CD4-positive, alpha-beta T cell (primary cell): ENCODE measurements at regions not wholly inside any gene's neighbourhood (a gene's known extent, or its start where the extent isn't known, plus 50 kb on each side); places are given as distances from the start of the nearest gene placed in this dataset.

Experiments used
- ATAC-seq: fragments of 200-7000 bp; cut with Tn5 transposase; one replicate; pipeline ENCODE4 v1.10.0; 2022; ENCODE audit warnings: mild to moderate bottlenecking; ENCODE audit not compliant: poor library complexity
- CTCF ChIA-PET: fragments of 350-600 bp; sonication (Branson Sonifier 250); formaldehyde crosslinking; loops from one replicate; lab custom pipeline; 2021; ENCODE audit warnings: antibody characterized with exemption, inconsistent platforms; lab: Charles Lee
- POLR2A ChIA-PET: fragments of 350-600 bp; sonication (Branson Sonifier 250); formaldehyde crosslinking; loops from one replicate; lab custom pipeline; 2021; ENCODE audit warnings: antibody characterized with exemption, inconsistent platforms; lab: Charles Lee
- DNase-seq, 14 experiments: peaks; one replicate each; pipeline ENCODE4 v3.0.0-alpha.2; 2013 to 2020; ENCODE audit warnings: mixed read lengths in 2 of 14
- H3K27ac ChIP-seq, 2 donors: one replicate each; pipeline versions ENCODE4 v1.5.1 to v1.7.0; 2013; ENCODE audit warnings: low read length in 2 of 2, low read depth in 1 of 2, mild to moderate bottlenecking in 1 of 2
- H3K27me3 ChIP-seq, 2 experiments: 1 replicate in 1 of 2; 2 replicates in 1 of 2; pipeline versions ENCODE4 v1.6.1 to v1.7.0; 2013; ENCODE audit warnings: low read length in 2 of 2, control low read depth in 1 of 2, mild to moderate bottlenecking in 1 of 2, moderate library complexity in 1 of 2; ENCODE audit not compliant: insufficient read depth in 2 of 2, control insufficient read depth in 1 of 2
- H3K36me3 ChIP-seq: one replicate; pipeline ENCODE4 v1.6.1; 2013; ENCODE audit warnings: low read length, control low read depth; ENCODE audit not compliant: insufficient read depth
- H3K4me1 ChIP-seq: one replicate; pipeline ENCODE4 v1.6.1; 2013; ENCODE audit warnings: low read length, control low read depth; ENCODE audit not compliant: insufficient read depth
- H3K4me3 ChIP-seq: one replicate; pipeline ENCODE4 v1.5.1; 2013; ENCODE audit warnings: mild to moderate bottlenecking, low read length, moderate library complexity
- H3K9me3 ChIP-seq, 2 experiments: 1 replicate in 1 of 2; 2 replicates in 1 of 2; pipeline versions ENCODE4 v1.6.1 to v1.7.0; 2013; ENCODE audit warnings: low read length in 2 of 2, mild to moderate bottlenecking in 2 of 2, control low read depth in 1 of 2, moderate library complexity in 1 of 2; ENCODE audit not compliant: control insufficient read depth in 1 of 2, insufficient read depth in 1 of 2
- H3K27ac Mint-ChIP-seq: one replicate; pipeline ENCODE4 v1.8.0; 2020; ENCODE audit warnings: mixed read lengths
- H3K27me3 Mint-ChIP-seq: one replicate; pipeline ENCODE4 v1.8.0; 2021; ENCODE audit warnings: mixed read lengths
- H3K36me3 Mint-ChIP-seq: one replicate; pipeline ENCODE4 v1.8.0; 2021; ENCODE audit warnings: low read depth, mixed read lengths
- H3K4me1 Mint-ChIP-seq: one replicate; pipeline ENCODE4 v1.8.0; 2021; ENCODE audit warnings: low read depth, mixed read lengths
- H3K4me3 Mint-ChIP-seq: one replicate; pipeline ENCODE4 v1.8.0; 2020; ENCODE audit warnings: mild to moderate bottlenecking, mixed read lengths
- H3K9me3 Mint-ChIP-seq: one replicate; pipeline ENCODE4 v1.8.0; 2020; ENCODE audit warnings: mixed read lengths
- CTCF ChIP-seq: fragments of 200-600 bp; IDR thresholded peaks from one replicate; pipeline ENCODE4 v1.8.0; 2022; ENCODE audit warnings: antibody characterized with exemption, mild to moderate bottlenecking
- intact Hi-C, 2 experiments: fragments of 100-400 bp; cut with DNase I in 1 of 2; cut with micrococcal nuclease in 1 of 2; formaldehyde crosslinking; loops; one replicate each; pipeline versions ENCODE4 v1.15.1 to v1.9.0; 2023 to 2025; cut with DNase I, micrococcal nuclease

- Histone ChIP-seq H3K4me1 (no peaks in the 10 kb centered on the region), H3K27ac (no peak overlapping the region), H3K9me3 (peaks cover 0 to 8% of the 10 kb centered on the region in 2 experiments), H3K36me3 (no peaks in the 10 kb centered on the region), H3K4me3 (no peak overlapping the region), H3K27me3 (no peaks in the 10 kb centered on the region)
- no peak overlapping the region for H3K27ac Mint-ChIP-seq
- CTCF ChIA-PET = no interaction called here
- H3K4me3 Mint-ChIP-seq = no peak overlapping the region
- TF ChIP-seq CTCF = no peak
- H3K4me1 Mint-ChIP-seq = no peaks in the 10 kb centered on the region
- intact Hi-C loops = no loop called here
- POLR2A ChIA-PET = no interaction called here
- H3K36me3 Mint-ChIP-seq = no peaks in the 10 kb centered on the region
- peaks cover 3% of the 10 kb centered on the region for H3K9me3 Mint-ChIP-seq
- no peaks in the 10 kb centered on the region for H3K27me3 Mint-ChIP-seq
- ATAC-seq (no peak), DNase-seq (no peak)
Measured at GRCh38 chr9:107905308-107906020, 415.9 kb upstream of the KLF4 start.

DNA sequence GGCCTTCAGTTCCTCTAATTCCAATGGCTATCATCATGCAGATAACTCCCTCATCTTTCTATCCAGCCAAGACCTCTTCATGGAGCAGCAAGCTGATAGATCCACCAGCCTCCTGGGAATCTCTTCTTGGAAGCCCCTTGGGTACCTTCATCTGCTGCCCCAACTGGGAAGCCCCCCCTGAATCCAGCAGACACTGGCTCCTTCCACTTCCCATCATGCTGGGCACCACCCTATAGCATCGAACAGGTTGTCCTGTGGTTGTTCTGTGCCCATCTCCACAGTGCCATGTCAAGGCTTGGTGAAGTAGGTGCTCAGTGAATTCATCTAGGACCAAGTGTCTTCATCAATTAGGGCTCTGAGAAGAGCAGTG lies 410.4 kb upstream of the KLF4 start:
- no peak for TF ChIP-seq CTCF
- CTCF ChIA-PET = no interaction called here
- Histone ChIP-seq H3K36me3 (no peaks in the 10 kb centered on the region), H3K27me3 (no peaks in the 10 kb centered on the region), H3K9me3 (no peaks in the 10 kb centered on the region), H3K27ac (no peak overlapping the region), H3K4me3 (no peak overlapping the region), H3K4me1 (no peaks in the 10 kb centered on the region)
- ATAC-seq = no peak
- POLR2A ChIA-PET = no interaction called here
- intact Hi-C loops = no loop called here
- no peak for DNase-seq
- no peak overlapping the region for H3K4me3 Mint-ChIP-seq
- no peaks in the 10 kb centered on the region for H3K27me3 Mint-ChIP-seq
- peaks cover 4% of the 10 kb centered on the region for H3K9me3 Mint-ChIP-seq
- H3K27ac Mint-ChIP-seq = no peak overlapping the region
- H3K36me3 Mint-ChIP-seq = no peaks in the 10 kb centered on the region
- H3K4me1 Mint-ChIP-seq = no peaks in the 10 kb centered on the region

DNA sequence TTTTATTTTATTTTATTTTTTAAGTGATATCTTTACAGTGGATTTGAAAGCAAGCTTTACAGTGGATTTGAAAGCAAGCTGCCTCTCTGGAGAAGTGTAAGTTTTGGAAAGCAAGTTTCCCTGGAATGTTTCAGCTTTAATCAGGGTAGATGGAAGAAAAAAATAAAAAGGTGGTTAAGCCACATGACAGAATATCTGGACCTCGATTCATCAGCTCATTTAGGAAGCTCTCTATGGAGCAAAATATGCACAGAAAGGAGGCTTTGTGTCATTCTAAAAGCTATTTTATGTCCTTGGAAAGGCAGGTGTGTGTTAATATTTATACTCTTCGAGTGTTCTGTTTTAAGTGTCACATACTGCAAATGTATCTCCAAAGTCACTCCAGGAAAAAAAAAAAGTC lies 409.2 kb upstream of the KLF4 start:
- H3K27ac ChIP-seq = no peak overlapping the region
- ChIA-PET CTCF (interaction anchor here (0.7 kb wide), 1 partner anchor 9 kb away, joined by 3 read pairs; no protein-coding TSS in a partner anchor), POLR2A (no interaction called here)
- no peaks in the 10 kb centered on the region for H3K4me1 ChIP-seq
- DNase-seq (no peak), ATAC-seq (no peak)
- Mint-ChIP-seq H3K27ac (no peak overlapping the region), H3K27me3 (no peaks in the 10 kb centered on the region), H3K9me3 (peaks cover 4% of the 10 kb centered on the region), H3K4me3 (no peak overlapping the region), H3K4me1 (no peaks in the 10 kb centered on the region), H3K36me3 (no peaks in the 10 kb centered on the region)
- H3K27me3 ChIP-seq = no peaks in the 10 kb centered on the region
- H3K4me3 ChIP-seq = no peak overlapping the region
- H3K36me3 ChIP-seq = no peaks in the 10 kb centered on the region
- no peak for TF ChIP-seq CTCF
- intact Hi-C loops = no loop called here
- peaks cover 0 to 5% of the 10 kb centered on the region in 2 experiments for H3K9me3 ChIP-seq
